GM21515 (cell line): ENCODE measurements at regions not wholly inside any gene's neighbourhood (a gene's known extent, or its start where the extent isn't known, plus 50 kb on each side); places are given as distances from the start of the nearest gene placed in this dataset.

ENCODE experiments used
- ATAC-seq: cut with Tn5 transposase; IDR thresholded peaks from one replicate; pipeline ENCODE4 v1.9.1; 2021; ENCODE audit not compliant: unreplicated experiment

GRCh38 chr17:5861246-5861645 lies 208.9 kb upstream of the WSCD1 start:
- ATAC-seq, result no peak

GRCh38 chr17:5861854-5862253 lies 208.3 kb upstream of the WSCD1 start:
- no peak for ATAC-seq

- no peak for ATAC-seq
Measured at GRCh38 chr17:5862395-5862794, 207.8 kb upstream of the WSCD1 start.

GRCh38 chr17:5864741-5865657 lies 205.2 kb upstream of the WSCD1 start:
- no peak for ATAC-seq

GRCh38 chr17:5866978-5867377 lies 203.2 kb upstream of the WSCD1 start:
- ATAC-seq, result no peak

GRCh38 chr17:5869041-5869745 lies 201.0 kb upstream of the WSCD1 start:
- no peak for ATAC-seq

GRCh38 chr17:5870231-5870953 lies 199.8 kb upstream of the WSCD1 start:
- ATAC-seq, result no peak

GRCh38 chr17:5871666-5872065 lies 198.5 kb upstream of the WSCD1 start:
- no peak for ATAC-seq

GRCh38 chr17:5872831-5873230 lies 197.3 kb upstream of the WSCD1 start:
- no peak for ATAC-seq

- ATAC-seq, result no peak
Measured at GRCh38 chr17:5873781-5874180, 196.4 kb upstream of the WSCD1 start.

GRCh38 chr17:5874486-5874885 lies 195.7 kb upstream of the WSCD1 start:
- ATAC-seq, result no peak

- ATAC-seq, result no peak
Measured at GRCh38 chr17:5877366-5877765, 192.8 kb upstream of the WSCD1 start.

- no peak for ATAC-seq
Measured at GRCh38 chr17:5877948-5878347, 192.2 kb upstream of the WSCD1 start.

GRCh38 chr17:5881849-5882248 lies 188.3 kb upstream of the WSCD1 start:
- no peak for ATAC-seq

GRCh38 chr17:5883775-5884665 lies 186.2 kb upstream of the WSCD1 start:
- ATAC-seq, result no peak

- no peak for ATAC-seq
Measured at GRCh38 chr17:5885336-5885735, 184.8 kb upstream of the WSCD1 start.

GRCh38 chr17:5888811-5889210 lies 181.4 kb upstream of the WSCD1 start:
- no peak for ATAC-seq

- ATAC-seq, result no peak
Measured at GRCh38 chr17:5892921-5893675, 177.1 kb upstream of the WSCD1 start.

- ATAC-seq, result no peak
Measured at GRCh38 chr17:5893741-5894140, 176.4 kb upstream of the WSCD1 start.

- ATAC-seq, result no peak
Measured at GRCh38 chr17:5895276-5895675, 174.9 kb upstream of the WSCD1 start.
